CD4-positive, alpha-beta T cell treated with Interleukin-15 for 1 hour (primary cell): ENCODE measurements at regions not wholly inside any gene's neighbourhood (a gene's known extent, or its start where the extent isn't known, plus 50 kb on each side); places are given as distances from the start of the nearest gene placed in this dataset.

Source experiments
- DNase-seq: peaks from one replicate; pipeline ENCODE4 v3.0.0-alpha.2; 2020

DNA sequence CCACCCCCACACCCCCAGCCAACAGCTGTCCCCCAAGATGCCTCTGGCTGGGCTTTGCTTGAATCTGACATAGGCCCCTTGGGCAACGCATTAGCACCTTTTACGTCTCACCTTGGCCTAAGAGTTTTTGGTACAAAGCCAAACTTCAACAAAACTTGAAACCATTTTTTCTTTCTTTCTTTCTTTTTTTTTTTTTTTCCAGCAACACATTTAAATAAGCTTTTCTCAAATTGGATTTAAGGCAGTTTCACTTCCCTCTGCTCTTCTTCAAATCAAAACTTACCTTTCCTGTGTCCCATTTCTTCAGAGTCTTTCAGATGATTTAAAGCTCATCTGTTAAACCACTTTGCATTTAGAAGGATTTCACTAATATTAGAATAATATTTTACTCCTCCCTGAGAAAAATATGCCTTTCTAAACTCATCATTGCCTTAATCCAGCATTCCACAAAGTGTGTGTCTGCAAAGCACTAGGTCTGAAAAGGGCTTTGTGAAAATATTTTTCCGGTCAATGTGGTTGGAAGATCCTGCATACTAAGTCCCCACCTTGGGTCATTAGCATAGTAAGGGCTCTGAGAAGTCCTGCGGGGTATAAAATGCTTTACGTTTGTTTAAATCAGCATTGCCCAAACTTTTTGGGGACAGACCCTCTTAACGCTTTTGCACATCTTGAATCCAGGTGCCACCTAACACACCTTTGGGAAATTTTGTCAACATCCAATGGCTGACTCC lies 217.0 kb downstream of the TLE3 start:
- DNase-seq = no peak

DNA sequence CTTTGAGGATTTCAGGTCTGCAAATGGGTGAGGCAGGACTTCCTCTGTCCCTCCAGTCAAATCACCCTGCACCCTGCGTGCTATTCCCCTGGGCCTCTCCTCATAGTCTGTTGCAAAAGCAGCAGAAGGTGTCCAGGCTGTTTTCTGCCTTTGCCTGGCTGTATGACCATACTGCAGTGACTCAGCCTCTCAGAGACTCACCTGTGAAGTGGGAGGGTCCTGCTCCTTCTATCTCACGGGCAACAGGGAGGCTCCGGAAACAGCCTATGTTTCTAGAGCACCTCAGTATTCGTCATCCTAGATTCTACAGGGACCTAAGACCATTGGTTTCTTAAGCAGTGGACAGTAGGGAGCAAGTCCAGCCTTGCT lies 216.4 kb downstream of the TLE3 start:
- DNase-seq = no peak

DNA sequence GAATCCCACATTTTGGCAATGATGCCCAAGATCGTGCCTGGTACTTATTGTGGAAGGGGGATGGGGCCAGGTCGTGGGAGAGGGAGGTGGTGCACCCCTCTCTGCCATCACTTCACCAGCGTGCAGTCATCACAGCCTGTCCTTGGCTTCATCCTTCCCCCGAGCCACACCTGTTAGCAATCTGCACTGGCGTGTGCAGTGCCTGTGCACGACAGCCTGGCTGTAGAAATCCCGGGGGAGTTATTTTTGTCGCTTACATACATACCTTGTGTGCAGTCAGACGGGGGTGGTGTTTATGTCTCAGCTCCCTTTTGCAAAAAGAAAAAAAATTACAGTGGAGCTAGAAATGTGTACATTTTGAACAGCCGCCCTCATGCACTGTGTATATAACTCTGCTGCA lies 216.0 kb downstream of the TLE3 start:
- DNase-seq = no peak

GRCh38 chr15:69883306-69883705 lies 214.4 kb downstream of the TLE3 start:
- DNase-seq = no peak

DNA sequence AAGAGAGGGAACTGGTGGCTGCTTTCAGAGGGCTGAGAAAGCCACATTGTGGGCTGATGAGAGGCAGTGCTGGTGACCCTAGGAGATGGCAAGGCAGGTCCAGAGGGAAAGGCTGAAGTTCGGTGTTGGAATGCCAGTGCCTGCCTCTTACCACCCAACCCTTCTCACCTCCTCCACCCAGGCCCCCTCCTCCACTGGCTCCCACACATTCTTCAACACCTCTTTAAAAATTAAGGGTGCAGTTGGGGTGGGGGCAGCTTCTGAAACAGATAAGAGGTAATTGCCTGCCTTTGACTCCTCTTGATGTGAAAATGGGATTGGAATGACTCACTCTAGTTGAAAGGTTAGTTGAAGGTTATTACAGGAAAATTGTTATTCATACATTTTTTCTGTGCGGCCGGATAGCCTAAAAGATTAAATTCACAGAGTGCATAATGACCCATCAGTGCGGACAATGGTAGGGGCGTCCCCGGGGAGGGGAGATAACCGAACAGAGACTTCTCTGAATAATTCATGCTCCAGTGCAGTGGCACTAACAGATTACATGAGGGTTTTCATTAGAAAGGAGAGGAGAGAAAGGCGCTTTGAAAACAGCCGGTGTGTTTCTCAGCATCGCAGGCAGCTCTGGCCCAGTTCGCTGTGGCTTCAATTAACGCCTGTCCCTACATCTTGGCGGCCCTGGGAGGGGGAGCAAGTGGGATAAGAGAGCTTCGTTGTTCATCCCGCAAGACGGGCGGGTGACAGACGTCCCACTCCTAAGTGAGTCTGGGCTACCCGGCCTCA lies 212.4 kb downstream of the TLE3 start:
- no peak for DNase-seq

GRCh38 chr15:69887009-69887408 lies 210.7 kb downstream of the TLE3 start:
- no peak for DNase-seq

- DNase-seq = no peak
Observed at GRCh38 chr15:69887553-69887952, 210.2 kb downstream of the TLE3 start.

DNA sequence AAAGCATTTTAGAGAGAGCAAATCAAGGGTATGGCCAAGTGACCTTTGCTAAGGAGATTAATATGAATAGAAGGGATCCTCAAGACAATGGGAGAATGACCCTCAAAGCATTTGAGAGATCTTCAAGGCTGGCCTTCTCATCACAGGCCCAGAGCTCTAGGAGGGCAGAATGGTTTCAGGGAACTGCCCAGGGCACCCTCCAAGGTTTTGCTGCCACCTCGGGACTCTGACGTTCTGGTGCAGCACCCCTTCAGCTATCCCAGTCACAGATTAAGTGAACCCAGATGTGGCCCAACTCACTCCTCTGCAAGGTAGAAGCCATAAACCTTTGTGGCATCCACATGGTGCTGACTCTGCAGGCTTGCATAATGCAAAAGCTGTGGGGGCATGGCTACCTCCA lies 209.3 kb downstream of the TLE3 start:
- no peak for DNase-seq

- no peak for DNase-seq
Observed at GRCh38 chr15:69891070-69891536, 206.6 kb downstream of the TLE3 start.

GRCh38 chr15:69891606-69892005 lies 206.1 kb downstream of the TLE3 start:
- no peak for DNase-seq

GRCh38 chr15:69892351-69892750 lies 205.4 kb downstream of the TLE3 start:
- no peak for DNase-seq

GRCh38 chr15:69893086-69893485 lies 204.6 kb downstream of the TLE3 start:
- no peak for DNase-seq

- DNase-seq = no peak
Observed at GRCh38 chr15:69893863-69894262, 203.9 kb downstream of the TLE3 start.

DNA sequence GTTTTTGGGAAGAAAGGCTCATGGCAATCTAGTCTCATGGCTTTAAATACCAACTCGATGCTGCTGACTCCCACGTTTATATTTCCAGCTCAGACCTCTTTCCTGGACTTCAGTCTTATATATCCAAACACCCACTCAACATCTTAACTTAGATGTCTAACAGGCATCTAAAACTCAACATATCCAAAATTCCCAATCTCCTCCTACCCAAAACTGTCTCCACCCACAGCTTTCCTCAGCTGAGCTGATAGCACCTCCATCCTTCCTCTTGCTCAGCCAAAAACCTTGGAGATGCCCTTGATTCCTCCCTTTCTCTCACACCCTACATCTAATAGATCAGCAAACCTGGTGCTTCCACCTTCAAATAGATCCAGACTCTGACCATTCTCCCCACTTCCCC lies 202.5 kb downstream of the TLE3 start:
- DNase-seq = no peak

DNA sequence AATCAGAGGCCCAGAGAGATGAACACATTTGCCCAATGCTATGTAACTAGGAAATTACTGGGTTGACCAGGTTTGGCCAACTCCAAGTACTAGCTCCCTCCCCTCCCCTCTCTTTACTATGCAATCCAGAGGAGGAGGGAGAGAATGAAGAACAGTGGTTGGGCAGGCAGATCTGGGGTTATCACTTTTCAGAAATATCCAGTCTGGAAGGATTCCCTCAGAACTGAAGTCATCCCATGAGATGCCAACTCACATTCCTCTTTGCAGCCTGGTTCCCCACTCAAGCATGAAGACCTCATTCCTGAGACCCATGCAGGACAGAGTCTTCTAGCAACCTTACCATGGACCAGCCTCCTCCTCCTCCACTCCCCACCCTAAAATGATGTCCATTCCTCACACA lies 201.1 kb downstream of the TLE3 start:
- DNase-seq = no peak

DNA sequence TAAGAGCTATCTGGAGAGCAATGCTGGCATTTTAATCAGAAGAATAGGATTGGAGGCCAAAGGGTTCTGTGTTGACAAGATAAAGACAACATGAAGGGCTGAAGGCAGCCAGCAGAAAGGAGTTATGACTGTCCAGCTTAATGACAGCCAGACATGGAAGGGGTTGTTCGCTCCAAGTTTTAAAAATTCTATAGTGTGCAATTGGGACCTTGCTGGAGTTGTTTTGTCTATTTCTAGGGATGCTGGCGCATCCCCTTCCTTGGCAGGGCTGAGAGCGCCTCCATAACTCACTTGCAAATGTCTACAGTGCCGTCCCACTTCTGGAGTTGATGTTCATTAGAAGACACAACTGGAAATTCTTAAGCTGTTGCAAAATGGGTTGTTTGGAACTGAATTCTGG lies 200.7 kb downstream of the TLE3 start:
- no peak for DNase-seq

- DNase-seq = no peak
Observed at GRCh38 chr15:69897471-69898237, 200.1 kb downstream of the TLE3 start.

GRCh38 chr15:69898243-69898642 lies 199.5 kb downstream of the TLE3 start:
- DNase-seq = no peak

- no peak for DNase-seq
Observed at GRCh38 chr15:69902414-69903062, 195.2 kb downstream of the TLE3 start.

- no peak for DNase-seq
Observed at GRCh38 chr15:69903470-69904469, 193.9 kb downstream of the TLE3 start.

- no peak for DNase-seq
Observed at GRCh38 chr15:69906256-69907185, 191.2 kb downstream of the TLE3 start.
